GM12874 (cell line): ENCODE measurements at regions not wholly inside any gene's neighbourhood (a gene's known extent, or its start where the extent isn't known, plus 50 kb on each side); places are given as distances from the start of the nearest gene placed in this dataset.

Experiments
- TF ChIP-seq, protein P1 (sequence below): IDR thresholded peaks from 2 replicates; pipeline ENCODE4 v1.5.1; 2011; ENCODE audit warnings: low read depth, mild to moderate bottlenecking, control low read depth, low read length, moderate library complexity; ENCODE audit not compliant: insufficient read depth

- TF ChIP-seq, protein P1, sequence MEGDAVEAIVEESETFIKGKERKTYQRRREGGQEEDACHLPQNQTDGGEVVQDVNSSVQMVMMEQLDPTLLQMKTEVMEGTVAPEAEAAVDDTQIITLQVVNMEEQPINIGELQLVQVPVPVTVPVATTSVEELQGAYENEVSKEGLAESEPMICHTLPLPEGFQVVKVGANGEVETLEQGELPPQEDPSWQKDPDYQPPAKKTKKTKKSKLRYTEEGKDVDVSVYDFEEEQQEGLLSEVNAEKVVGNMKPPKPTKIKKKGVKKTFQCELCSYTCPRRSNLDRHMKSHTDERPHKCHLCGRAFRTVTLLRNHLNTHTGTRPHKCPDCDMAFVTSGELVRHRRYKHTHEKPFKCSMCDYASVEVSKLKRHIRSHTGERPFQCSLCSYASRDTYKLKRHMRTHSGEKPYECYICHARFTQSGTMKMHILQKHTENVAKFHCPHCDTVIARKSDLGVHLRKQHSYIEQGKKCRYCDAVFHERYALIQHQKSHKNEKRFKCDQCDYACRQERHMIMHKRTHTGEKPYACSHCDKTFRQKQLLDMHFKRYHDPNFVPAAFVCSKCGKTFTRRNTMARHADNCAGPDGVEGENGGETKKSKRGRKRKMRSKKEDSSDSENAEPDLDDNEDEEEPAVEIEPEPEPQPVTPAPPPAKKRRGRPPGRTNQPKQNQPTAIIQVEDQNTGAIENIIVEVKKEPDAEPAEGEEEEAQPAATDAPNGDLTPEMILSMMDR: no peak
These were observed 331.1 kb downstream of the KIF20B start for GRCh38 chr10:90032519-90032918.

DNA sequence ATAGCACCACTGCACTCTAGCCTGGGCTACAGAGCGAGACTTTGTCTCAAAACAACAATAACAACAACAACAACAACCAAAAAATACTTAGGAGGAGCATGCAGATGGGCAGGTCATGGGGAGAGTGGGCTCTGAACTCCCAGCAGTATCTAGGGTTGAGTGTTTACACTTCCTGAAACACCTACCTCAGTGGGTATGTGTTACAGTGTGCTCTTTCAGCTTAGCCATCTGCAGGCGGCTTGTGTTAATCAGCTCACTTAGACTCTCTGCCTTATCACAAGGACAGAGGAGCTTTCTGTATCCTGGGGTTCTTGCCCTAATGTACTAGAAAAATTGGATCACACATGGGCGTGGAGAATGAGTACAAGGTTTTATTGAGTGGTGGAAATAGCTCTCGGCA lies 340.2 kb downstream of the KIF20B start:
- TF ChIP-seq, protein P1: no peak

DNA sequence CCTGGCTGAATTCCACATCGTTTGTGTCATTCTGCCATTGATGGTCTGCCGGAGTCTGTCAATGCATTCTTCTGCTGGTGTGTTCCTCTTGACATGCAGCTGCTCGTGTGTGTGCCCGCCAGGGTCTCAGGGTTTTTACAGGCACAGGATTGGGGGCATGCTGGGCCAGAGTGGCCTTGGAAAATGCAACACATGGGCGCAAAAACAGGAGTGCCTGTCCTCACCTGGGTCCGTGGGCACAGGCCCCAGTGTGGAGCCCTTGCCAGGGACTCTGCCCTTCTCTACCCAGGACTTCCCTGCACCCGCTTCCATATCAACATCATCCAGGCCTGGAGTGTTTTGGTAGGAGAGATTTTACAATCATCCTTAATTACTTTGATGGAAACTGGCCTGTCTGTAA lies 340.7 kb downstream of the KIF20B start:
- TF ChIP-seq, protein P1: no peak

- TF ChIP-seq, protein P1: no peak
These were observed 345.9 kb downstream of the KIF20B start for GRCh38 chr10:90047243-90047729.

GRCh38 chr10:90051053-90051452 lies 349.7 kb downstream of the KIF20B start:
- TF ChIP-seq, protein P1: no peak

DNA sequence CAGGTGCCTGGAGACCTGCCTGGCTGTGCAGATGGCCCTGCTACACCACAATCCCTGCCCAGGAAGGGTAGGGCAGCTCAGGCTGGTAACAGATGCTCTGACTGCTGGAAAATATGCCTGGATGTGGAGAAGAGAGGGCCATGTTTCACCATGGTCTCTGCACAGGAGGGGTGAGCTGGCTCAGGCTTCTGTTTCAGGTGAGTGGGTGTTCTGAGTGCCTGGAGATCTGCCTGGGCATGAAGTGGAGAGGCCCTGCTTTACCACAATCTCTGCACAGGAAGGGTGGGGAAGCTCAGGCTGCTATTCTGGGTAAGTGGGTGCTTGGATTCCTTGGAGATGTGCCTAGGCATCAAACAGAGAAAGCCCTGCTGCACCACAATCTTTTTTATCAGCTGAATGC lies 350.1 kb downstream of the KIF20B start:
- TF ChIP-seq, protein P1: no peak

DNA sequence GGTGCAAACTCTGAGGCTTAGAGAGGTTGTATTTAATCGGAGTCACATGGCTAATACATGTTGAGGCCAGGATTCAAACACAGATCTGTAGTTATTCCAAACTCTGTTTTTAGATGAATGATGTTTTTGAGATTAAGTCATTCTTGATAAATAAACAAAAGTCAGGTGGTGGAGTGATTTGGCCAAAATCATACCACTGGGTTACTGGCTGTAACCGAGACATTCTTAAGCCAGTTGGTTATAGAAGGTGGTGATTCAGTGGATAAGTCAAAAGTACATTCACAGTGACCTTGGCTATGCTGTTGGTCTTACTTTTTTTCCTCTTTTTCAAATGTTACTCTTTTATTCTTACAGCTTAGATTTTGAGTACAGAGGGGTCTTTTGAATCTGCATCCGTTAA lies 361.4 kb downstream of the KIF20B start:
- TF ChIP-seq, protein P1: no peak
